Dermis microvascular lymphatic vessel endothelial cell (primary cell): ENCODE measurements at regions not wholly inside any gene's neighbourhood (a gene's known extent, or its start where the extent isn't known, plus 50 kb on each side); places are given as distances from the start of the nearest gene placed in this dataset.

Experiments
- DNase-seq, 2 donors: peaks; one replicate each; pipeline versions ENCODE4 v3.0.0 to v3.0.0-alpha.2; 2010; ENCODE audit warnings: low read depth in 2 of 2

GRCh38 chrX:11952176-11952720, 186.0 kb upstream of the FRMPD4 start:
- DNase-seq, result no peak

- peak in 1 of 2 donors; percentile 63 for DNase-seq
These were observed 184.7 kb upstream of the FRMPD4 start for GRCh38 chrX:11953615-11954014.

GRCh38 chrX:11954176-11954575, 184.1 kb upstream of the FRMPD4 start:
- no peak for DNase-seq

- DNase-seq, result peak in 1 of 2 donors; percentile 24
These were observed 178.2 kb upstream of the FRMPD4 start for GRCh38 chrX:11960031-11960430.

- peak; percentile 7 to 55 for DNase-seq
These were observed 172.8 kb upstream of the FRMPD4 start for GRCh38 chrX:11965436-11965835.

- DNase-seq, result peak in 1 of 2 donors; percentile 60
These were observed 170.0 kb upstream of the FRMPD4 start for GRCh38 chrX:11967986-11968869.

- DNase-seq, result no peak
These were observed 169.3 kb upstream of the FRMPD4 start for GRCh38 chrX:11968991-11969390.

- peak in 1 of 2 donors; percentile 30 for DNase-seq
These were observed 167.5 kb upstream of the FRMPD4 start for GRCh38 chrX:11970578-11971359.

- no peak for DNase-seq
These were observed 161.6 kb upstream of the FRMPD4 start for GRCh38 chrX:11976663-11977062.

GRCh38 chrX:11992271-11992670, 146.0 kb upstream of the FRMPD4 start:
- DNase-seq, result no peak

GRCh38 chrX:11995146-11995545, 143.1 kb upstream of the FRMPD4 start:
- no peak for DNase-seq

GRCh38 chrX:11996810-11997209, 141.5 kb upstream of the FRMPD4 start:
- no peak for DNase-seq

GRCh38 chrX:11998944-11999343, 139.3 kb upstream of the FRMPD4 start:
- DNase-seq, result peak in 1 of 2 donors; percentile 0

- no peak for DNase-seq
These were observed 135.4 kb upstream of the FRMPD4 start for GRCh38 chrX:12002876-12003275.

GRCh38 chrX:12007881-12008280, 130.4 kb upstream of the FRMPD4 start:
- peak in 1 of 2 donors; percentile 50 for DNase-seq

GRCh38 chrX:12010436-12010835, 127.8 kb upstream of the FRMPD4 start:
- DNase-seq, result no peak

- DNase-seq, result no peak
These were observed 127.2 kb upstream of the FRMPD4 start for GRCh38 chrX:12011075-12011474.

- peak in 1 of 2 donors; percentile 34 for DNase-seq
These were observed 125.1 kb upstream of the FRMPD4 start for GRCh38 chrX:12013211-12013618.

- no peak for DNase-seq
These were observed 116.6 kb upstream of the FRMPD4 start for GRCh38 chrX:12021698-12022097.

GRCh38 chrX:12026481-12026880, 111.8 kb upstream of the FRMPD4 start:
- peak in 1 of 2 donors; percentile 65 for DNase-seq

GRCh38 chrX:12032082-12032481, 106.2 kb upstream of the FRMPD4 start:
- DNase-seq, result no peak

GRCh38 chrX:12034741-12035140, 103.5 kb upstream of the FRMPD4 start:
- DNase-seq, result no peak
